ENCODE measurements at regions not wholly inside any gene's neighbourhood (a gene's known extent, or its start where the extent isn't known, plus 50 kb on each side); places are given as distances from the start of the nearest gene placed in this dataset.

DNA sequence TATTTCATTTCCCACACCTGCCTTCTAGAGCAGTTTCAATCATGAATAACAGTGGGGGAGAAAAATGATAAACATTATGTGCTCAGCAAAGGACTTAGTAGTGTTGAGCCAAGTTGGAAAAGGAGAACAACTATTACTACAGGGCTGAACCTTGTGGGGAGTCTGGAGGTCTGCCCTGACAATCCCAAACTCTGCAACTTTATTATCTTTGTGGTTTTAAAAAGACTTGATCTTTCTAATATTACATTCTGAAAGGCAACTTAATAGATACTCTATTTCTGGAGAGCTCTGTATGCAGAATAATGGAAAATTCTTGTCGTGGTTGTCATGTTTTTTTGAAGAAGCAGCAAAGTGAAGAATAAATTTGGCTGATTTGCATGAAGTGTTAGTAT is 116.1 kb downstream of the SPCS3 start:
- TF ChIP-seq, protein P1, sequence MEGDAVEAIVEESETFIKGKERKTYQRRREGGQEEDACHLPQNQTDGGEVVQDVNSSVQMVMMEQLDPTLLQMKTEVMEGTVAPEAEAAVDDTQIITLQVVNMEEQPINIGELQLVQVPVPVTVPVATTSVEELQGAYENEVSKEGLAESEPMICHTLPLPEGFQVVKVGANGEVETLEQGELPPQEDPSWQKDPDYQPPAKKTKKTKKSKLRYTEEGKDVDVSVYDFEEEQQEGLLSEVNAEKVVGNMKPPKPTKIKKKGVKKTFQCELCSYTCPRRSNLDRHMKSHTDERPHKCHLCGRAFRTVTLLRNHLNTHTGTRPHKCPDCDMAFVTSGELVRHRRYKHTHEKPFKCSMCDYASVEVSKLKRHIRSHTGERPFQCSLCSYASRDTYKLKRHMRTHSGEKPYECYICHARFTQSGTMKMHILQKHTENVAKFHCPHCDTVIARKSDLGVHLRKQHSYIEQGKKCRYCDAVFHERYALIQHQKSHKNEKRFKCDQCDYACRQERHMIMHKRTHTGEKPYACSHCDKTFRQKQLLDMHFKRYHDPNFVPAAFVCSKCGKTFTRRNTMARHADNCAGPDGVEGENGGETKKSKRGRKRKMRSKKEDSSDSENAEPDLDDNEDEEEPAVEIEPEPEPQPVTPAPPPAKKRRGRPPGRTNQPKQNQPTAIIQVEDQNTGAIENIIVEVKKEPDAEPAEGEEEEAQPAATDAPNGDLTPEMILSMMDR (IDR thresholded peaks at IDR 0.05) = no peak
- no peak for TF ChIP-seq EP300 (IDR thresholded peaks at IDR 0.05)
- TF ChIP-seq POLR2AphosphoS5 (IDR thresholded peaks at IDR 0.05) = no peak
